Endodermal cell (in vitro differentiated cells): ENCODE measurements at regions not wholly inside any gene's neighbourhood (a gene's known extent, or its start where the extent isn't known, plus 50 kb on each side); places are given as distances from the start of the nearest gene placed in this dataset.

Experiments used
- DNase-seq: peaks from one replicate; pipeline ENCODE4 v3.0.0-alpha.2; 2017
- H3K27ac ChIP-seq: 2 replicates; pipeline ENCODE4 v1.5.1; 2013; ENCODE audit warnings: mild to moderate bottlenecking, low read depth, low read length, moderate library complexity
- H3K27me3 ChIP-seq: 2 replicates; pipeline ENCODE4 v1.6.1; 2013; ENCODE audit warnings: mild to moderate bottlenecking, low read length, moderate library complexity; ENCODE audit not compliant: insufficient read depth, control insufficient read depth, poor library complexity, severe bottlenecking
- H3K36me3 ChIP-seq: 2 replicates; pipeline ENCODE4 v1.7.0; 2013; ENCODE audit warnings: mild to moderate bottlenecking, low read length, moderate library complexity; ENCODE audit not compliant: control insufficient read depth, insufficient read depth
- H3K4me1 ChIP-seq: one replicate; pipeline ENCODE4 v1.7.0; 2013; ENCODE audit warnings: low read length; ENCODE audit not compliant: control insufficient read depth, insufficient read depth
- H3K4me3 ChIP-seq: 2 replicates; pipeline ENCODE4 v1.5.1; 2013; ENCODE audit warnings: mild to moderate bottlenecking, low read length, moderate library complexity
- H3K9ac ChIP-seq: 2 replicates; pipeline ENCODE4 v1.6.1; 2013; ENCODE audit warnings: mild to moderate bottlenecking, low read length, moderate library complexity; ENCODE audit not compliant: poor library complexity, severe bottlenecking; ENCODE audit errors: extremely low read depth
- H3K9me3 ChIP-seq: 2 replicates; pipeline ENCODE4 v1.6.1; 2013; ENCODE audit warnings: mild to moderate bottlenecking, low read length, moderate library complexity; ENCODE audit not compliant: control insufficient read depth
- H3K27ac Mint-ChIP-seq: 2 replicates; pipeline ENCODE4 v1.8.0; 2020; ENCODE audit warnings: mixed read lengths
- H3K27me3 Mint-ChIP-seq: 2 replicates; pipeline ENCODE4 v1.8.0; 2021; ENCODE audit warnings: mild to moderate bottlenecking, mixed read lengths; ENCODE audit not compliant: insufficient read depth
- H3K36me3 Mint-ChIP-seq: 2 replicates; pipeline ENCODE4 v1.8.0; 2020; ENCODE audit warnings: low read depth, mixed read lengths
- H3K4me1 Mint-ChIP-seq: 2 replicates; pipeline ENCODE4 v1.8.0; 2020; ENCODE audit warnings: mixed read lengths
- H3K4me3 Mint-ChIP-seq: 2 replicates; pipeline ENCODE4 v1.8.0; 2020; ENCODE audit warnings: mild to moderate bottlenecking, moderate library complexity, mixed read lengths
- H3K9me3 Mint-ChIP-seq: 2 replicates; pipeline ENCODE4 v1.8.0; 2020; ENCODE audit warnings: mild to moderate bottlenecking, mixed read lengths
- WGBS, 2 experiments: methylation state at CpG; one replicate each; pipeline versions ENCODE4 v1.1.5 to v1.1.7; 2013; ENCODE audit warnings: missing lambda C conversion rate in 2 of 2, mixed read lengths in 1 of 2; ENCODE audit not compliant: insufficient coverage in 1 of 2, insufficient read length in 1 of 2; 5-methylcytosine and 5-hydroxymethylcytosine counted together
- TF ChIP-seq, protein P1 (sequence below): fragments of 200-600 bp; sonication (generic); conservative IDR thresholded peaks from 2 replicates; pipeline ENCODE4 v1.5.0; 2021; ENCODE audit warnings: antibody characterized with exemption, mild to moderate bottlenecking

DNA sequence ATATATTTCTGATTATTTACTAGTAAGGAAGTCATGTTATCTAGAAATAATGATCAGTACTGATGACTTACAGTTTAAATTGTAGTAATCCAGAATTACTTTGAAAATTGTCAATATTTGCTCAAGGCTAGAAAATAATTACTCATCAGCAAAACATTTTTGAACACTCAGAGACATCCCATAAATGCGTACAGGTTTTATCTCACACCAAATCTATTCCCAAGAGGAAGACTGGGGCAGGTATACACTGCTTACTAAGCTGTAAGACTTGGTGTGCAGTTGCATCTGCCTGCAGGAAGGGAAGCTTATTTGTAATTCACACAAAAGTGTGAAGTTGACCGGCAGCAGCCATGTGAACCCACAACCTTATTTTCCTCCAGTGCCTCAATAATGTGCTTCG is 146.4 kb downstream of the CCER1 start:
- Histone ChIP-seq H3K4me1 (no peaks in the 10 kb centered on the region), H3K27ac (no peak overlapping the region)
- WGBS, 2 experiments: 98% methylated on average over 3 of the region's 3 CpGs; no CpG with 5 or more reads in 1 of the 2 experiments

DNA sequence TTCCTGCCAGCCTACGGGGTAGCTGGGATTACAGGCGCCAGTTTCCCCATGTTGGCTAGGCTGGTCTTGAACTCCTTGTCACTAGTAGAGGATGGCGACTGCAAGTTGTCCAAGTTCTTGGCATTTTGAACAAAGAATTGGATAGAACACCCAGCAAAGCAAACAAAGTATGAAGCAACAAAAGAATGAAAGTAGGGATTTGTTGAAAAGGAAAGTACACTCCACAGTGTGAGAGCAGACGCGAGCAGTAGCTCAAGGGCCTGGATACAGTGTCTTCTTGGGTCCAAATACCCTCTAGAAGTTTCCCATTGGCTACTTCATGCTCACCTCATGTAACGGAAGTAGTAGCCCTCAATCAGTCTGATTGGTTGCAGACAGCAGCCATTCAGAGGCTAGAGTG is 152.2 kb downstream of the CCER1 start:
- Mint-ChIP-seq H3K36me3 (peaks cover 3% of the 10 kb centered on the region), H3K27ac (no peak overlapping the region), H3K4me3 (no peak overlapping the region), H3K27me3 (no peaks in the 10 kb centered on the region), H3K9me3 (no peaks in the 10 kb centered on the region), H3K4me1 (no peaks in the 10 kb centered on the region)
- 91 to 95% methylated on average over 4 to 6 of the region's 6 CpGs for WGBS, 2 experiments
- no peak for DNase-seq
- Histone ChIP-seq H3K9me3 (no peaks in the 10 kb centered on the region), H3K4me1 (no peaks in the 10 kb centered on the region), H3K9ac (no peak overlapping the region), H3K4me3 (no peak overlapping the region), H3K36me3 (no peaks in the 10 kb centered on the region), H3K27ac (no peak overlapping the region), H3K27me3 (no peaks in the 10 kb centered on the region)
- TF ChIP-seq, protein P1, sequence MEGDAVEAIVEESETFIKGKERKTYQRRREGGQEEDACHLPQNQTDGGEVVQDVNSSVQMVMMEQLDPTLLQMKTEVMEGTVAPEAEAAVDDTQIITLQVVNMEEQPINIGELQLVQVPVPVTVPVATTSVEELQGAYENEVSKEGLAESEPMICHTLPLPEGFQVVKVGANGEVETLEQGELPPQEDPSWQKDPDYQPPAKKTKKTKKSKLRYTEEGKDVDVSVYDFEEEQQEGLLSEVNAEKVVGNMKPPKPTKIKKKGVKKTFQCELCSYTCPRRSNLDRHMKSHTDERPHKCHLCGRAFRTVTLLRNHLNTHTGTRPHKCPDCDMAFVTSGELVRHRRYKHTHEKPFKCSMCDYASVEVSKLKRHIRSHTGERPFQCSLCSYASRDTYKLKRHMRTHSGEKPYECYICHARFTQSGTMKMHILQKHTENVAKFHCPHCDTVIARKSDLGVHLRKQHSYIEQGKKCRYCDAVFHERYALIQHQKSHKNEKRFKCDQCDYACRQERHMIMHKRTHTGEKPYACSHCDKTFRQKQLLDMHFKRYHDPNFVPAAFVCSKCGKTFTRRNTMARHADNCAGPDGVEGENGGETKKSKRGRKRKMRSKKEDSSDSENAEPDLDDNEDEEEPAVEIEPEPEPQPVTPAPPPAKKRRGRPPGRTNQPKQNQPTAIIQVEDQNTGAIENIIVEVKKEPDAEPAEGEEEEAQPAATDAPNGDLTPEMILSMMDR: no peak

More for the DNA sequence above, 146.4 kb downstream of the CCER1 start:
- Histone ChIP-seq H3K9me3 (no peaks in the 10 kb centered on the region), H3K27me3 (no peaks in the 10 kb centered on the region), H3K4me3 (no peak overlapping the region), H3K36me3 (no peaks in the 10 kb centered on the region), H3K9ac (no peak overlapping the region)
- no peak overlapping the region for H3K4me3 Mint-ChIP-seq
- DNase-seq: no peak
- no peaks in the 10 kb centered on the region for H3K36me3 Mint-ChIP-seq
- TF ChIP-seq, protein P1: no peak
- H3K27me3 Mint-ChIP-seq: no peaks in the 10 kb centered on the region
- H3K4me1 Mint-ChIP-seq: peaks cover 4% of the 10 kb centered on the region
- H3K27ac Mint-ChIP-seq: no peak overlapping the region
- no peaks in the 10 kb centered on the region for H3K9me3 Mint-ChIP-seq

DNA sequence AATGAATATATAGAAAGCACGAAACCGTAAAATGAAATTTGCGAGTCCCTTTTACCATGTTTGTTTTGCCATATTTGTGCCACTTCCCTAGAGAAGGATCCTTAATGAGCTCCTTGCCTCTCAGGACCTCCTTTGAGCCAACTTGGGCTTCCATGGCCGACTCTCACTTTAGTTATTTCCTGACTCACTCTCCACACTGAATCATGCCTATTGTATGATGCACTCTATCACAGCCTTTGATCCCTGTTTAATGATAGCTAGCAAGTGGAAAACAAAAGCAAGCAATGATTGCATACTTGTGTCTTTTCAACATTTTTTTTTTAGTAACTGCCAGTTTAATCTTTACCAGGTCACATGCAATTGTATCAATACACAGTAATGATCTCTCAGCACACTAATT is 153.2 kb downstream of the CCER1 start:
- H3K27me3 Mint-ChIP-seq: no peaks in the 10 kb centered on the region
- Histone ChIP-seq H3K4me3 (no peak overlapping the region), H3K27me3 (no peaks in the 10 kb centered on the region), H3K9me3 (no peaks in the 10 kb centered on the region), H3K36me3 (no peaks in the 10 kb centered on the region), H3K9ac (no peak overlapping the region), H3K27ac (no peak overlapping the region), H3K4me1 (no peaks in the 10 kb centered on the region)
- H3K4me1 Mint-ChIP-seq: no peaks in the 10 kb centered on the region
- TF ChIP-seq, protein P1: no peak
- 67 to 91% methylated on average over 1 to 4 of the region's 4 CpGs for WGBS, 2 experiments
- H3K27ac Mint-ChIP-seq: no peak overlapping the region
- no peak overlapping the region for H3K4me3 Mint-ChIP-seq
- DNase-seq: no peak
- no peaks in the 10 kb centered on the region for H3K9me3 Mint-ChIP-seq
- peaks cover 3% of the 10 kb centered on the region for H3K36me3 Mint-ChIP-seq
